ENCODE measurements at regions not wholly inside any gene's neighbourhood (a gene's known extent, or its start where the extent isn't known, plus 50 kb on each side); places are given as distances from the start of the nearest gene placed in this dataset.

GRCh38 chr18:70554854-70555445 is 266.1 kb downstream of the SOCS6 start:
- TF ChIP-seq GATA2 (IDR thresholded peaks at IDR 0.05; ENCODE audit: low read depth, low read length) (no peak), GATA3 (IDR thresholded peaks at IDR 0.05; ENCODE audit: low read depth, low read length) (no peak)

DNA sequence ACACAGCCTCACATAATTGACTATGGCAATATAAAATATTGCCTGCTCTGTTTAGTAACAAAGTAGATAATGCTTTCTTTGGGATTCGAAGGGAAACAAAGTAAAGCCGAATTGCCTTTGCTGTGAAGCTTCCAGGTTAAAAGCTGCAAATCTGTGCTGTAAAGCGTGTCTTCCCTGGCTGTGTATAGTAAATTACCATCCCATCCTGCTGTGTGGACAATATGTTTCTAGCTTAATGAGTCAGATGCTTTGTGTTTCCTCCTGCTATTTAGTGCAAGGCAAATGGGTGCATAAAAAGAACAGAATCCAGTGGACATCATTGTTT is 265.1 kb downstream of the SOCS6 start:
- TF ChIP-seq GATA3 (IDR thresholded peaks at IDR 0.05; ENCODE audit: low read depth, low read length) (no peak), GATA2 (IDR thresholded peaks at IDR 0.05; ENCODE audit: low read depth, low read length) (no peak)

DNA sequence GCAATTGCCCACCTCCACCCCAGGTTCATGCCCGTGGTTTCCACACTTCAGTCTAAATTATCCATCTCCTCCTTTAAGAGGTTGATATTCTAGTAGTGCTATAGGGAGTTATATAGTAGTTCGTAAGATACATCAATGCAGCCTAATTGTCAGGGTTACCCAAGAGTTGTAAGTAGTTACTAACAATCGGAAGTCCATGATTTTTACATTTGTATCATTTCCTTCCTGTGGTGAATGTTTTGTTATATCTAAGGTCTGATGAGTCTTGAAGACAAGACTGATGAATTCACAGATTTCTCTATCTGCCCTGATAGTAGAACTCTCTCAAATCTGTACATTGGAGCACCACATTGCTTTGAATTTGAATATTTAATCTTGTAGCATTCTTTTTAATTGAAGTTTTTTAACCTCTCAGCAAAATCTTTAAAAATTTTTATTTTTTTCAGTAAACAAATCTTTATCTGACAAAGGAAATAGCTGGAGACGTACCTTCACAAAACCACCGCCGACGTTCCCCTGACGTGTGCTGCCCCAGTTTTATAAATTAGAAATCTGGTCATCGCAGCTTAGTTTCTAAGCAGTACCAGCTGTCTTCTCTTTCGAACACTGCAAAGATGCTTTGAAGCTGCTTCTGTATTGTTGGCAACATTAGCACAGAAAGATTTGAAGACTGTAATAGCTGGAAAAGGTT is 264.5 kb downstream of the SOCS6 start:
- TF ChIP-seq GATA2 (IDR thresholded peaks at IDR 0.05; ENCODE audit: low read depth, low read length): peak; percentile 37; the same call in 1 of the 2 replicates
- TF ChIP-seq GATA3 (IDR thresholded peaks at IDR 0.05; ENCODE audit: low read depth, low read length): no peak

- TF ChIP-seq GATA3 (IDR thresholded peaks at IDR 0.05; ENCODE audit: low read depth, low read length): no peak
- TF ChIP-seq GATA2 (IDR thresholded peaks at IDR 0.05; ENCODE audit: low read depth, low read length): no peak
Observed at GRCh38 chr18:70536370-70537062, 247.7 kb downstream of the SOCS6 start.

DNA sequence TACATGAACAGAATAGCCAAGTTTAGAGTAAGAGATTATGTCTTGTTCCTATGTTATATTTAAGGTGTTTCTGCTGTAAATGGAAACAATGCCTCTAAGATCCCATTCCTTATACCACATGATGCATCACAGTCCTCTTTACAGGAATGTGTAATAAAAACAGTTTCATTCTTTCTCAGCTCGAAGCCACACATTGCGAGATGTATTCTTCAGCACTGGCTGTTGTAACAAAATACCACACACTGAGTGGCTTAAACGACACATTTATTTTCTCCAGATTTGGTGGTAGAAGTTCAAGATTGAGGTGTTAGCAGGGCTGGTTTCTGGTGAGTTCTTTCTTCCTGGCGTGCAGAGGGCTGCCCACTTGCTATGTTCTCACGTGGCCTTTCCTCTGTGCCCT is 246.2 kb downstream of the SOCS6 start:
- TF ChIP-seq GATA2 (IDR thresholded peaks at IDR 0.05; ENCODE audit: low read depth, low read length) (no peak), GATA3 (IDR thresholded peaks at IDR 0.05; ENCODE audit: low read depth, low read length) (no peak)

GRCh38 chr18:70523792-70524182 is 234.9 kb downstream of the SOCS6 start:
- TF ChIP-seq GATA2 (IDR thresholded peaks at IDR 0.05; ENCODE audit: low read depth, low read length) (no peak), GATA3 (IDR thresholded peaks at IDR 0.05; ENCODE audit: low read depth, low read length) (no peak)

GRCh38 chr18:70523035-70523791 is 234.4 kb downstream of the SOCS6 start:
- TF ChIP-seq GATA2 (IDR thresholded peaks at IDR 0.05; ENCODE audit: low read depth, low read length): no peak
- no peak for TF ChIP-seq GATA3 (IDR thresholded peaks at IDR 0.05; ENCODE audit: low read depth, low read length)

DNA sequence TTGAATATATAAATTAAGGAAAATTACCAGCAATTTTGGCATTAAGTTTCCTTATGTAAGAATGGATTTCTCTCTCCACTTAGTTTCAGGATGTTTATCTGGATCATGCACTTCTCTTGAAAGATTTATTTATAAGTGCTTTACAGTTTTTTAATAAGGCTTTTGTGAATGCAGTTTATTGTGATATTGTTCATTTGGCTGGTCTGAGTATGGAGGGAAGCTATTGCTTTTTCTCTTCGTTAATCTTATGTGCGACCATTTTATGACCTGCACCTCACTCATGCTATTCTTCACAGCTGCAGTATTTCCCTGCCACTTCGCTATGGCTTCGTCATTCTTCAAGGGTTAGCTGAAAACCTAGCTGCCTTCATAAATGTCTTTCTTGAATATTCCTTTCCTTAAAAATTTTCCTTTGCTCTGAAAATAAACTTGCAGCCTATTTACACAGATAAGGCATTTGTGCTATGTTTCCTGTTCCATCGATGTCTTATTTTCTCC is 233.4 kb downstream of the SOCS6 start:
- no peak for TF ChIP-seq GATA2 (IDR thresholded peaks at IDR 0.05; ENCODE audit: low read depth, low read length)
- TF ChIP-seq GATA3 (IDR thresholded peaks at IDR 0.05; ENCODE audit: low read depth, low read length): no peak

DNA sequence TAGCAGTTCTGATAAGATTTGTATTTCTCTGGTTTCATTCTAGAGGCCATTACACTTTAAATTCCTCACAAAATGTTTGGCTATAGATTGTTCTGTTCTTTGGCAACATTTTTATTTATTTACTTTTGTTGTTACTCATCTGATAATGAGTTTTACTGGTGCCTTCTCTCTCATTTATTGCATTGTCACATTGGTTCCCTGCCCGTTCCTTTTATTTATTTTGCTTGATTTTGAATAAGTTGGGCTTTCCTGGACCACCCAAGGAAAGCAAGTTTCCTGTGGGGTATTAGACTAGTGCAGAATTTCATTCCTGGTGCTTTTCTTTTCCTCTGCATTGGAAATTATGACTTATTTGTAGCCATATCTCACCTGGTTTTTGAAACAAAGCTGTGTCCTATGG is 232.0 kb downstream of the SOCS6 start:
- TF ChIP-seq GATA3 (IDR thresholded peaks at IDR 0.05; ENCODE audit: low read depth, low read length): no peak
- TF ChIP-seq GATA2 (IDR thresholded peaks at IDR 0.05; ENCODE audit: low read depth, low read length): no peak

DNA sequence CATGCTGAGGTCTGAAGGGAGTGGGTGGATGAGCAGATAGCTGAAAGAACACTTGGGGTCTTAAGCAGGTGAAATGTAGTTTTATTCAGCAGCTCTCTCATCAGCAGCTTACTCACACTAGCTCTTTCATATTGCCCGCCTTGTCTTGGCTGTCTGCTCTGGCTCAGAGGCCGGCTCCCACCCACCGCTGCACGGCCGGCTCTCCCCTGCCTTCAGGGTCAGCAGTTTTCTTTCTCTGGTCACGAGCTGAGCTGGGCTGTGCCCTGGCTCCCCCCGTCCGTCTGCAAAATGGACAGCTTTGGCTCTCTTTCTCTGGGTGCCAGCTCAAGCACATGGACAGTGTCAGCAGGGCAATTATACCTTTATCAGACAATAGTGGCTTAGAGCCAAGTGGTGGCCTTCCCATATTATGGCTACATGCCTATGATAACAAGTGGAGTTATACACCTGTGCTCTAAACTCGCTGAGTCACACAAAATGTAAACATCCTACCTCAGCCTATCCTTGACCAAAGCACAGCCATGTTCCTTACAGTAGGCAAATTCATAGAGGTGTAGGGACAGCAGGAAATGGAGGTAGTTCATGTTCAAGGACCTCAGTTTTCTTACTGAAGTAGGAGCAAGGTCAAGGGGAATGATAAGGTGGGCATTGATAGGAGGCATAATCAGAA is 224.8 kb downstream of the SOCS6 start:
- TF ChIP-seq GATA2 (IDR thresholded peaks at IDR 0.05; ENCODE audit: low read depth, low read length): no peak
- no peak for TF ChIP-seq GATA3 (IDR thresholded peaks at IDR 0.05; ENCODE audit: low read depth, low read length)

GRCh38 chr18:70507970-70508369 is 219.1 kb downstream of the SOCS6 start:
- TF ChIP-seq GATA3 (IDR thresholded peaks at IDR 0.05; ENCODE audit: low read depth, low read length) (no peak), GATA2 (IDR thresholded peaks at IDR 0.05; ENCODE audit: low read depth, low read length) (no peak)

- TF ChIP-seq GATA3 (IDR thresholded peaks at IDR 0.05; ENCODE audit: low read depth, low read length) (no peak), GATA2 (IDR thresholded peaks at IDR 0.05; ENCODE audit: low read depth, low read length) (no peak)
Observed at GRCh38 chr18:70506511-70506910, 217.7 kb downstream of the SOCS6 start.

DNA sequence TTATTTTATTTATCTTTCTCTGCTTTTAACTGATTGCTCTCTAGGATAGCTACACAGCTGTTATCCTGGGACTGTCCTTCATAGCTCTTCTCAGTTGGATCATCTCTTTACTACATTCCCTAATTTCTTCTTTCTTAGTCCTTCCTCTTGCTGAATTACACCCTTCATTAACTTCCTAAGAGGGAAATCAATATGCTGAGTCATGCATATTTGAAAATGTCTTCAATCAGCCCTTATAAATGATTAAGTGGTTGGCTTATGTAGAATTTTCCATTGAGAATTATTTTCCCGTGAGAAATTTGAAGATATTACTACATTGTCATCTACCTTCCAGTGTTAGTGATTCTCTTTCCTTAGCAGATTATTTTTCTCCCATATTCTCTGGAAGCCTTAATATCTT is 214.2 kb downstream of the SOCS6 start:
- TF ChIP-seq GATA3 (IDR thresholded peaks at IDR 0.05; ENCODE audit: low read depth, low read length) (no peak), GATA2 (IDR thresholded peaks at IDR 0.05; ENCODE audit: low read depth, low read length) (no peak)

- no peak for TF ChIP-seq GATA3 (IDR thresholded peaks at IDR 0.05; ENCODE audit: low read depth, low read length)
- TF ChIP-seq GATA2 (IDR thresholded peaks at IDR 0.05; ENCODE audit: low read depth, low read length): no peak
Observed at GRCh38 chr18:70501358-70501757, 212.5 kb downstream of the SOCS6 start.
